ENCODE measurements at regions not wholly inside any gene's neighbourhood (a gene's known extent, or its start where the extent isn't known, plus 50 kb on each side); places are given as distances from the start of the nearest gene placed in this dataset.

GRCh38 chr11:119919656-119920055 is 190.7 kb upstream of the NECTIN1 start:
- TF ChIP-seq RXRA (IDR thresholded peaks at IDR 0.05) (no peak), EGR1 (IDR thresholded peaks at IDR 0.05; ENCODE audit: low read depth in 2 of 2) (no peak), CTCF (IDR thresholded peaks at IDR 0.05; ENCODE audit: low read depth, low read length, missing input control) (no peak), SP1 (IDR thresholded peaks at IDR 0.05) (no peak), MAX (IDR thresholded peaks at IDR 0.05) (no peak), HNF4G (IDR thresholded peaks at IDR 0.05) (no peak), REST (IDR thresholded peaks at IDR 0.05) (no peak), GABPA (IDR thresholded peaks at IDR 0.05 in 1 of 2, conservative IDR thresholded peaks at IDR 0.05 in 1 of 2) (no peak), RAD21 (IDR thresholded peaks at IDR 0.05) (no peak), TAF1 (conservative IDR thresholded peaks at IDR 0.05) (no peak), ATF3 (IDR thresholded peaks at IDR 0.05) (no peak), YY1 (IDR thresholded peaks at IDR 0.05) (no peak), JUND (IDR thresholded peaks at IDR 0.05) (no peak), NR2F2 (IDR thresholded peaks at IDR 0.05) (no peak)

Measured in liver (tissue), 3 donors.